HL-60 (cell line): ENCODE measurements at regions not wholly inside any gene's neighbourhood (a gene's known extent, or its start where the extent isn't known, plus 50 kb on each side); places are given as distances from the start of the nearest gene placed in this dataset.

ENCODE experiments used
- DNase-seq, 2 experiments: peaks; one replicate each; pipeline ENCODE4 v3.0.0-alpha.2; 2010 to 2020; ENCODE audit warnings: low read depth in 1 of 2, low spot score in 1 of 2
- H3K27ac ChIP-seq: fragments of 250-450 bp; sonication (Bioruptor Pico); replicated peaks from 2 replicates; pipeline ENCODE4 v1.5.1; 2020; ENCODE audit warnings: mild to moderate bottlenecking, moderate library complexity
- H3K27me3 ChIP-seq: fragments of 250-450 bp; sonication (Bioruptor Pico); 2 replicates; pipeline ENCODE4 v1.5.1; 2021; ENCODE audit warnings: mild to moderate bottlenecking, moderate library complexity; ENCODE audit not compliant: insufficient read depth, poor library complexity, severe bottlenecking
- H3K4me3 ChIP-seq: replicated peaks from 2 replicates; pipeline ENCODE4 v1.5.1; 2011; ENCODE audit warnings: mild to moderate bottlenecking, control low read depth, low read length; ENCODE audit not compliant: insufficient read depth
- GABPA ChIP-seq: IDR thresholded peaks from 2 replicates; pipeline ENCODE4 v1.6.1; 2012; ENCODE audit warnings: low read depth
- POLR2AphosphoS5 ChIP-seq: IDR thresholded peaks from 2 replicates; pipeline ENCODE4 v1.6.1; 2012; ENCODE audit warnings: low read depth
- SPI1 ChIP-seq: IDR thresholded peaks from 2 replicates; pipeline ENCODE4 v1.6.1; 2012; ENCODE audit warnings: low read depth, mild to moderate bottlenecking, borderline replicate concordance
- TF ChIP-seq, protein P1 (sequence below): IDR thresholded peaks from one replicate; pipeline ENCODE4 v1.5.1; 2011; ENCODE audit warnings: low read length, control low read depth, inconsistent platforms; ENCODE audit not compliant: insufficient read depth
- TF ChIP-seq, protein P2 (sequence below): IDR thresholded peaks from 2 replicates; pipeline ENCODE4 v1.6.1; 2012; ENCODE audit warnings: low read depth; ENCODE audit not compliant: insufficient replicate concordance

DNA sequence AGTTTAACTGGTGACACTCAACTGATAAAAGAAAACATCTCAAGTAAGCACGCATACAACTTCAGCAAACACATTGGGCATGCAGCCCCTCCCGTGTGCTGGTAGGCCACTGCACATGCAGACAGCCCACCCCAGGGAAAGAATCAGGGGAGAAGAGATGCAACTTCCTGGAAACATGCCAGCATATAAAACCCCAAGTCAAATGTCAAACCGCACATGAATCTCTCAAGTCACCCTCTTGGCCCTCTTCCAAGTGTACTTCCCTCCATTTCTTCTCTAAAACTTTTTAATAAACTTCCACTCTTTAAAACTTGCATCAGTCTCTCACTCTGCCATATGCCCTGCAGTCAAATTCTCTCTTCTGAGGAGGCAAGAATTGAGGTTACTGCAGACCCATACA, 732.7 kb downstream of the SEMA5A start:
- Histone ChIP-seq H3K27me3 (no peaks in the 10 kb centered on the region), H3K27ac (no peak overlapping the region), H3K4me3 (no peak overlapping the region)
- TF ChIP-seq GABPA: no peak
- no peak for TF ChIP-seq SPI1
- DNase-seq: no peak

DNA sequence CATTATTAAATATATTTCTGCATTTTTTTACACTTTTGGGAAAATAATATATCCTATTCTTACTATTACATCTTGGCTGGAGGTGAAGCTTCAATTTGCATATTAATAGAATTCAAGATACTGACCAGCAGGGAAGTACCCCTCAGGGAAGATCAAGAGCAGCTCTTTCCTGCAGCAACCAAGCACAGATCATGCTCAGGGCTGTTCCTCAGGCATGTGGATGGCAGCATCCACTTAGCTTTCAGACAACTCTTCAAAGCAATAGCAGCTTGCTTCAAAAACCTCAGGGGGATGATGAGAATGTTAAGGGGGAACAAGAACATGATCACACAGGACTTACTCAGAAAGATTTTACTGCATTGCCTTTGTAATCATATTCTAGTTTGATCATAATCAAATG, 731.8 kb downstream of the SEMA5A start:
- no peaks in the 10 kb centered on the region for H3K27me3 ChIP-seq
- no peak for DNase-seq

DNA sequence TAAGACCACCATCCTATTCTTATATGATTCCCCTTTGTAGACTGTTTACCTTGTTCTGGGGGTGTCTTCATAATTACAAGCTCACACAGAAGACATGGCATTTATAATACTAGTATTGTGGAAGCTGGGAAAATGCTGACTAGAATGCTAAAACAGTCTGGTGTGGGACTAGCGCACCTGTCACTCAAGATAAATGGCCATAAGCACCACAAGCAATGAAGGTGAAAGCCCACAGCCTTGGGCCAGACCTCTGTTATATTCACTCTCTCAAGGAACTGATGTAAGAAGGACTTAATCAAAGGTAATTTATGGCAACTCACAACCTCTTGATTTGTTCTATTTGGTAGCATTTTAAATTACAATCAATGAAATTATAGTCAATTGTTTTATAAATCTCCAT, 721.5 kb downstream of the SEMA5A start:
- no peak for DNase-seq
- no peak overlapping the region for H3K4me3 ChIP-seq
- TF ChIP-seq, protein P1, sequence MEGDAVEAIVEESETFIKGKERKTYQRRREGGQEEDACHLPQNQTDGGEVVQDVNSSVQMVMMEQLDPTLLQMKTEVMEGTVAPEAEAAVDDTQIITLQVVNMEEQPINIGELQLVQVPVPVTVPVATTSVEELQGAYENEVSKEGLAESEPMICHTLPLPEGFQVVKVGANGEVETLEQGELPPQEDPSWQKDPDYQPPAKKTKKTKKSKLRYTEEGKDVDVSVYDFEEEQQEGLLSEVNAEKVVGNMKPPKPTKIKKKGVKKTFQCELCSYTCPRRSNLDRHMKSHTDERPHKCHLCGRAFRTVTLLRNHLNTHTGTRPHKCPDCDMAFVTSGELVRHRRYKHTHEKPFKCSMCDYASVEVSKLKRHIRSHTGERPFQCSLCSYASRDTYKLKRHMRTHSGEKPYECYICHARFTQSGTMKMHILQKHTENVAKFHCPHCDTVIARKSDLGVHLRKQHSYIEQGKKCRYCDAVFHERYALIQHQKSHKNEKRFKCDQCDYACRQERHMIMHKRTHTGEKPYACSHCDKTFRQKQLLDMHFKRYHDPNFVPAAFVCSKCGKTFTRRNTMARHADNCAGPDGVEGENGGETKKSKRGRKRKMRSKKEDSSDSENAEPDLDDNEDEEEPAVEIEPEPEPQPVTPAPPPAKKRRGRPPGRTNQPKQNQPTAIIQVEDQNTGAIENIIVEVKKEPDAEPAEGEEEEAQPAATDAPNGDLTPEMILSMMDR: no peak
- TF ChIP-seq, protein P2, sequence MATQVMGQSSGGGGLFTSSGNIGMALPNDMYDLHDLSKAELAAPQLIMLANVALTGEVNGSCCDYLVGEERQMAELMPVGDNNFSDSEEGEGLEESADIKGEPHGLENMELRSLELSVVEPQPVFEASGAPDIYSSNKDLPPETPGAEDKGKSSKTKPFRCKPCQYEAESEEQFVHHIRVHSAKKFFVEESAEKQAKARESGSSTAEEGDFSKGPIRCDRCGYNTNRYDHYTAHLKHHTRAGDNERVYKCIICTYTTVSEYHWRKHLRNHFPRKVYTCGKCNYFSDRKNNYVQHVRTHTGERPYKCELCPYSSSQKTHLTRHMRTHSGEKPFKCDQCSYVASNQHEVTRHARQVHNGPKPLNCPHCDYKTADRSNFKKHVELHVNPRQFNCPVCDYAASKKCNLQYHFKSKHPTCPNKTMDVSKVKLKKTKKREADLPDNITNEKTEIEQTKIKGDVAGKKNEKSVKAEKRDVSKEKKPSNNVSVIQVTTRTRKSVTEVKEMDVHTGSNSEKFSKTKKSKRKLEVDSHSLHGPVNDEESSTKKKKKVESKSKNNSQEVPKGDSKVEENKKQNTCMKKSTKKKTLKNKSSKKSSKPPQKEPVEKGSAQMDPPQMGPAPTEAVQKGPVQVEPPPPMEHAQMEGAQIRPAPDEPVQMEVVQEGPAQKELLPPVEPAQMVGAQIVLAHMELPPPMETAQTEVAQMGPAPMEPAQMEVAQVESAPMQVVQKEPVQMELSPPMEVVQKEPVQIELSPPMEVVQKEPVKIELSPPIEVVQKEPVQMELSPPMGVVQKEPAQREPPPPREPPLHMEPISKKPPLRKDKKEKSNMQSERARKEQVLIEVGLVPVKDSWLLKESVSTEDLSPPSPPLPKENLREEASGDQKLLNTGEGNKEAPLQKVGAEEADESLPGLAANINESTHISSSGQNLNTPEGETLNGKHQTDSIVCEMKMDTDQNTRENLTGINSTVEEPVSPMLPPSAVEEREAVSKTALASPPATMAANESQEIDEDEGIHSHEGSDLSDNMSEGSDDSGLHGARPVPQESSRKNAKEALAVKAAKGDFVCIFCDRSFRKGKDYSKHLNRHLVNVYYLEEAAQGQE: no peak
- no peak for TF ChIP-seq POLR2AphosphoS5
- TF ChIP-seq GABPA: no peak
- no peak for TF ChIP-seq SPI1
- no peaks in the 10 kb centered on the region for H3K27me3 ChIP-seq
- H3K27ac ChIP-seq: no peak overlapping the region

More for the DNA sequence above, 731.8 kb downstream of the SEMA5A start:
- no peak overlapping the region for H3K4me3 ChIP-seq
- no peak overlapping the region for H3K27ac ChIP-seq
- TF ChIP-seq SPI1 (no peak), GABPA (no peak), POLR2AphosphoS5 (no peak)
- TF ChIP-seq, protein P2: no peak
- TF ChIP-seq, protein P1: no peak

DNA sequence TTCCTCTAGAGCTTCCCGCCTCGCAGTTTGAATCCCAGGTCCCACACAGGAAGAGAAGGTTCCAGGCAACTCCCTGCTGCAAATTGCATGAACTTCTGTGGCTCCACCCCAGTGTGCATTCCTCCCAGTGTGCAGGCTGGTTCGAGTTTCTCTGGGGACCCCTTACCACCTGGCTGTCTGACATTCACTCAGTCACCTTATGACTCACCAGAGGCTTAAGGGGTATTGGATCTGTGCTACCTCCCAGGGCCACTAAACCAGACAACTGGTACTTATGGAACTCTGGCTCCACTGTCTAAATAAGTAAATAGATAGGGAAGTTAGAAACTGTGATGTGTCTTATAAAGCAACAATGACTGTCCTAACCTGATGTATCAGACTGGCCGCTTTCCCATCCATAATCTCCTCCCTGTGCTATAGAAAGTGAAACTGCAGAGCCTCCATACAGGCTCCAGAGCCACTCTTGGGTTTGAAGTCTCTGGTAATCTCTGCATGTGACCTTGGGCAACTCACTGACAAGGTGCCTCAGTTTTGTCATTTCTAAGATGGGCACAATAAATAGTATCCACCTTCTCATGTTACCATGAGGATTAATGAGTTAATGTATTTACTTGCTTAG, 720.6 kb downstream of the SEMA5A start:
- Histone ChIP-seq H3K27ac (no peak overlapping the region), H3K4me3 (no peak overlapping the region), H3K27me3 (no peaks in the 10 kb centered on the region)
- TF ChIP-seq, protein P2: no peak
- TF ChIP-seq SPI1: no peak
- TF ChIP-seq, protein P1: no peak
- no peak for TF ChIP-seq GABPA
- no peak for TF ChIP-seq POLR2AphosphoS5
- DNase-seq: no peak
